ENCODE measurements at regions not wholly inside any gene's neighbourhood (a gene's known extent, or its start where the extent isn't known, plus 50 kb on each side); places are given as distances from the start of the nearest gene placed in this dataset.

DNA sequence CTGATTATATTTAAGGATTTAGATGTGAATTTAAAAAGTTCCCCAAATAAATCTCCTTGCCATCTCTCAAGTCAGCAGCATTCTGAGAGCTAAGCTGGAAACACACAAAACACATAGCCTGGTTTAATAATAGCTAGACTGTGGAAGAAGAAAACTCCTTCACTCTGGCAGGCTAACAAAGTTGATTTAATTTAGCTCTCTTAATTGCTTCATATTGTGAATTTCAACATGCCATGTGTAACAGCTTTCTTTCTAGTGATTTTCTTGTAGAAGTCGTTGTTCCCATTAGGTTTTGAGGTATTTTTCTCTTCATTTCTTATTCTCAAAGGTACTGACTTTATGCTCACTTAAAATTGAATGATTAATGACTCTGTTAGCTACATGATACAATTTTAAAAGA, 216.8 kb upstream of the AKR1E2 start:
- TF ChIP-seq, protein P1, sequence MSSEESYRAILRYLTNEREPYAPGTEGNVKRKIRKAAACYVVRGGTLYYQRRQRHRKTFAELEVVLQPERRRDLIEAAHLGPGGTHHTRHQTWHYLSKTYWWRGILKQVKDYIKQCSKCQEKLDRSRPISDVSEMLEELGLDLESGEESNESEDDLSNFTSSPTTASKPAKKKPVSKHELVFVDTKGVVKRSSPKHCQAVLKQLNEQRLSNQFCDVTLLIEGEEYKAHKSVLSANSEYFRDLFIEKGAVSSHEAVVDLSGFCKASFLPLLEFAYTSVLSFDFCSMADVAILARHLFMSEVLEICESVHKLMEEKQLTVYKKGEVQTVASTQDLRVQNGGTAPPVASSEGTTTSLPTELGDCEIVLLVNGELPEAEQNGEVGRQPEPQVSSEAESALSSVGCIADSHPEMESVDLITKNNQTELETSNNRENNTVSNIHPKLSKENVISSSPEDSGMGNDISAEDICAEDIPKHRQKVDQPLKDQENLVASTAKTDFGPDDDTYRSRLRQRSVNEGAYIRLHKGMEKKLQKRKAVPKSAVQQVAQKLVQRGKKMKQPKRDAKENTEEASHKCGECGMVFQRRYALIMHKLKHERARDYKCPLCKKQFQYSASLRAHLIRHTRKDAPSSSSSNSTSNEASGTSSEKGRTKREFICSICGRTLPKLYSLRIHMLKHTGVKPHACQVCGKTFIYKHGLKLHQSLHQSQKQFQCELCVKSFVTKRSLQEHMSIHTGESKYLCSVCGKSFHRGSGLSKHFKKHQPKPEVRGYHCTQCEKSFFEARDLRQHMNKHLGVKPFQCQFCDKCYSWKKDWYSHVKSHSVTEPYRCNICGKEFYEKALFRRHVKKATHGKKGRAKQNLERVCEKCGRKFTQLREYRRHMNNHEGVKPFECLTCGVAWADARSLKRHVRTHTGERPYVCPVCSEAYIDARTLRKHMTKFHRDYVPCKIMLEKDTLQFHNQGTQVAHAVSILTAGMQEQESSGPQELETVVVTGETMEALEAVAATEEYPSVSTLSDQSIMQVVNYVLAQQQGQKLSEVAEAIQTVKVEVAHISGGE (tag by site-specific recombination; conservative IDR thresholded peaks at IDR 0.05; ENCODE audit: low read depth) = no peak
- TF ChIP-seq, protein P2, sequence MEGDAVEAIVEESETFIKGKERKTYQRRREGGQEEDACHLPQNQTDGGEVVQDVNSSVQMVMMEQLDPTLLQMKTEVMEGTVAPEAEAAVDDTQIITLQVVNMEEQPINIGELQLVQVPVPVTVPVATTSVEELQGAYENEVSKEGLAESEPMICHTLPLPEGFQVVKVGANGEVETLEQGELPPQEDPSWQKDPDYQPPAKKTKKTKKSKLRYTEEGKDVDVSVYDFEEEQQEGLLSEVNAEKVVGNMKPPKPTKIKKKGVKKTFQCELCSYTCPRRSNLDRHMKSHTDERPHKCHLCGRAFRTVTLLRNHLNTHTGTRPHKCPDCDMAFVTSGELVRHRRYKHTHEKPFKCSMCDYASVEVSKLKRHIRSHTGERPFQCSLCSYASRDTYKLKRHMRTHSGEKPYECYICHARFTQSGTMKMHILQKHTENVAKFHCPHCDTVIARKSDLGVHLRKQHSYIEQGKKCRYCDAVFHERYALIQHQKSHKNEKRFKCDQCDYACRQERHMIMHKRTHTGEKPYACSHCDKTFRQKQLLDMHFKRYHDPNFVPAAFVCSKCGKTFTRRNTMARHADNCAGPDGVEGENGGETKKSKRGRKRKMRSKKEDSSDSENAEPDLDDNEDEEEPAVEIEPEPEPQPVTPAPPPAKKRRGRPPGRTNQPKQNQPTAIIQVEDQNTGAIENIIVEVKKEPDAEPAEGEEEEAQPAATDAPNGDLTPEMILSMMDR (tag by site-specific recombination; IDR thresholded peaks at IDR 0.05) = no peak
- TF ChIP-seq HOXA7 (CRISPR knock-in tag; IDR thresholded peaks at IDR 0.05; ENCODE audit: borderline replicate concordance) (no peak), ZNF302 (tag by site-specific recombination; IDR thresholded peaks at IDR 0.05; ENCODE audit: low read depth) (no peak), MZF1 (tag by site-specific recombination; IDR thresholded peaks at IDR 0.05; ENCODE audit: borderline replicate concordance) (no peak), YY1 (tag by site-specific recombination; IDR thresholded peaks at IDR 0.05) (no peak), ZNF426 (tag by site-specific recombination; IDR thresholded peaks at IDR 0.05) (no peak), FEZF1 (tag by site-specific recombination; IDR thresholded peaks at IDR 0.05) (no peak), ZNF510 (tag by site-specific recombination; IDR thresholded peaks at IDR 0.05; ENCODE audit: insufficient replicate concordance) (no peak), TRIM28 (IDR thresholded peaks at IDR 0.05; ENCODE audit: borderline replicate concordance, low read length) (no peak), RBAK (tag by site-specific recombination; IDR thresholded peaks at IDR 0.05) (no peak), KLF10 (tag by site-specific recombination; IDR thresholded peaks at IDR 0.05) (no peak)
- TF ChIP-seq, protein P3, sequence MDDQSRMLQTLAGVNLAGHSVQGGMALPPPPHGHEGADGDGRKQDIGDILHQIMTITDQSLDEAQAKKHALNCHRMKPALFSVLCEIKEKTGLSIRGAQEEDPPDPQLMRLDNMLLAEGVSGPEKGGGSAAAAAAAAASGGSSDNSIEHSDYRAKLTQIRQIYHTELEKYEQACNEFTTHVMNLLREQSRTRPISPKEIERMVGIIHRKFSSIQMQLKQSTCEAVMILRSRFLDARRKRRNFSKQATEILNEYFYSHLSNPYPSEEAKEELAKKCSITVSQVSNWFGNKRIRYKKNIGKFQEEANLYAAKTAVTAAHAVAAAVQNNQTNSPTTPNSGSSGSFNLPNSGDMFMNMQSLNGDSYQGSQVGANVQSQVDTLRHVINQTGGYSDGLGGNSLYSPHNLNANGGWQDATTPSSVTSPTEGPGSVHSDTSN (CRISPR knock-in tag; IDR thresholded peaks at IDR 0.05) = no peak
- TF ChIP-seq, protein P4, sequence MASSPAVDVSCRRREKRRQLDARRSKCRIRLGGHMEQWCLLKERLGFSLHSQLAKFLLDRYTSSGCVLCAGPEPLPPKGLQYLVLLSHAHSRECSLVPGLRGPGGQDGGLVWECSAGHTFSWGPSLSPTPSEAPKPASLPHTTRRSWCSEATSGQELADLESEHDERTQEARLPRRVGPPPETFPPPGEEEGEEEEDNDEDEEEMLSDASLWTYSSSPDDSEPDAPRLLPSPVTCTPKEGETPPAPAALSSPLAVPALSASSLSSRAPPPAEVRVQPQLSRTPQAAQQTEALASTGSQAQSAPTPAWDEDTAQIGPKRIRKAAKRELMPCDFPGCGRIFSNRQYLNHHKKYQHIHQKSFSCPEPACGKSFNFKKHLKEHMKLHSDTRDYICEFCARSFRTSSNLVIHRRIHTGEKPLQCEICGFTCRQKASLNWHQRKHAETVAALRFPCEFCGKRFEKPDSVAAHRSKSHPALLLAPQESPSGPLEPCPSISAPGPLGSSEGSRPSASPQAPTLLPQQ (tag by site-specific recombination; IDR thresholded peaks at IDR 0.05) = no peak
